ENCODE measurements at regions not wholly inside any gene's neighbourhood (a gene's known extent, or its start where the extent isn't known, plus 50 kb on each side); places are given as distances from the start of the nearest gene placed in this dataset.

GRCh38 chr2:189364607-189365006 is 76.7 kb upstream of the WDR75 start:
- no peak for TF ChIP-seq CTCF (conservative IDR thresholded peaks at IDR 0.05)
- TF ChIP-seq EZH2 (IDR thresholded peaks at IDR 0.05; ENCODE audit: low read depth): no peak

Measured in PC-9 (cell line).